ENCODE measurements at regions not wholly inside any gene's neighbourhood (a gene's known extent, or its start where the extent isn't known, plus 50 kb on each side); places are given as distances from the start of the nearest gene placed in this dataset.
A peak's percentile ranks its signal among the peaks of the same experiment; 100 is the strongest.
"Not testable (repeated sequence)": the region's sequence is repeated elsewhere in the genome, so short reads cannot be mapped to it uniquely, and the experiment has no call there.

DNA sequence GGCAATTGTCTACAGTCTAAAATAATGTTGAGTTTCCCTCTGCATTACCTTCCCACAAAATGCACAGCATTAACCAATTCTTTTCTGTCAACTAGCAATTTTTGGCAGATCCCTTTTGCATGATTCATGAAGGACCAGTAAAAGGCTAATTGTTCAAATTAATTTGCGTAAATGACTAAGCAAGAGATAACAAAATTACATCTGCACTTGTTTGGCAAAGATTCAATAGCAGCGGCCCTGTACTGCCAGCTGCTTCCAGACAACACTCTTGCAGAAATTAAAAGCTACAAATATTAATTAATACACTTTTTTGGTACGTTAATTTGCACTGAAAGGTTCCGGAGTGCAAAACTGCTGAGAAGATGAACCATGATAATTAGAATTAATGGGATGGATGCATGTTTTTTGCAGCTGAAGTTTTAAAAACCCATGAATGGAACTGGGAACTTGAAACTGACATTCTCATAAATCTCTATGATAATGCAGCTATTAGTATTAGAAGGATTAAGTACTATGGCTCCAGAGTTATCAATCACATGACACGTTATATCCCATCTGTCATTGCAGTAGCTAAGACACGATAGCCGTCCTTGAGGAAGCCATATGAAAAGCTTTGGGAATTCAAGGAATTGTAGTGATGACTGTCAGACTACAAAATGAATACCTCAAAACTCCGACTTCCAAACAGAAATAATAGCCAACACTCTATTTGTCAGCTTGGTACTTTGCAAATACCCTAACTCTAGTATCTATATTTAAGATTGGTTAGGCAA is 1268.3 kb upstream of the ACVR2A start:
- no peak for DNase-seq

DNA sequence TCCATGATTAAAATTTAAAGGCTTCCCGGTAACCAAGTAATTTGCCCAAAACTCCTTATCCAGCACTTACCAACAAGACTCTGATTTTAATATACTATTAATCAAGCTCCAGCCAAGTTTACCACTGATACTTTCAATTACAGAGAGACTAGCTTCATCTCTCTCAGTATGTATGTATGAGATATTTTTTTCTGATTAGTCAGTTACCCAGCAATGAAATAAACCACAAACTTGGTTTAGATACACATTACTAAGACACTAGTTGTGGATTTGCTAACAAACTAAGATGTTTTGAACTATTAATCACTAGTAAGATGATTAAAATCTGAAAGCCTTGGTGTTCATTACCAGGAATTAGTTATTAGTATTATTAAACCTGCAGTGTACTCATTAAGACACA is 1272.2 kb upstream of the ACVR2A start:
- no peak for DNase-seq

DNA sequence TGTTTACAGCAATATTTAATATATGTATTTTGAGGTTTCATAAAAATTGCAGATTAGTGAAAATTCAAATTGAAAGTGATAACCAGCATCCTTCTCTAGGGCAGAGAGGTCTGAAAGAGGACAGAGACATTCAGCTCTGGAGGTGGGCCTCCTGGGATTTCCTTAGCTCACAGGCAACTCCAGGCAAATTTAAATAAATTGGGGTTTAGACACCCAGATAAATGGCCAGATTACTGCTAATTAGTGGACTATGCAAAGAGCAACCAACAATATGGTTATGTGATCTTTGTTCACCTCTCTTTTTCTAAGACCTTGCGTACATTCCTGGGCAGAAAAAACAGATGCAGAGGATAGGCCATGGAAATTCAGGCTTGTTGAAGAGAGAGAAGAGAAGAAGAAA is 1282.8 kb upstream of the ACVR2A start:
- no peak for DNase-seq

DNA sequence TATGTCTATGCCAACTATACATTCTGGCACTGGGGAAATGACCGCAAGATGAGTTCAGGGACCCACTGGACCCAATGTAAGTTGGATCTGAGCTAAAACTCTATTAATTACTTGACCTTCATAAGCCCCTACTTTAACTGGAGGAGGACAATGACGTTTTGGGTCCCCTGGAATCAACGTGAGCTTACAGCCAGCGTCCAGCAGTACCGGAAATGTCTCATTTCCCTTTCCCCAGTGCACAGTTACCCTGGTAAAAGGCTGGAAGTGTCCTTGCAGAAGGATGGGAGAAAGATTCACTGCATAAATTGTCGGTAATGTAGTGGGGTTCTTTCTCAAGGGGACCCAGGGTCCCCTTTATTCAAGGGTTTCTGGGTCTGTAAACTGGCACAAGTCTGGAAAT is 1297.6 kb upstream of the ACVR2A start:
- no peak for DNase-seq

DNA sequence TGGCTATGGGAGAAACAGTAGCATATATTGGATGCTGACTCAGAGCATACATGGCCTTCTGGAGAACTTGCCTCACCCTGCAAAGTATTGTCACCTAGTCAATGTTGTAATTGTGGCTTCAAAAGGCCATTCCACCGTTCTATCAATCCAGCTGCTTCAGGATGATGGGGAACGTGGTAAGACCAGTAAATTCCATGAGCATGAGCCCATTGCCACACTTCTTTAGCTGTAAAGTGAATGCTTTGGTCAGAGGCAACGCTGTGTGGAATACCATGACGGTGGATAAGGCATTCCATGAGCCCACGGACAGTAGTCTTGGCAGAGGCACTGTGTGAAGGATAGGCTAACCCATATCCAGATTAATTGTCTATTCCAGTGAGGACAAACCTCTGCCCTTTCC is 1300.1 kb upstream of the ACVR2A start:
- no peak for DNase-seq

DNA sequence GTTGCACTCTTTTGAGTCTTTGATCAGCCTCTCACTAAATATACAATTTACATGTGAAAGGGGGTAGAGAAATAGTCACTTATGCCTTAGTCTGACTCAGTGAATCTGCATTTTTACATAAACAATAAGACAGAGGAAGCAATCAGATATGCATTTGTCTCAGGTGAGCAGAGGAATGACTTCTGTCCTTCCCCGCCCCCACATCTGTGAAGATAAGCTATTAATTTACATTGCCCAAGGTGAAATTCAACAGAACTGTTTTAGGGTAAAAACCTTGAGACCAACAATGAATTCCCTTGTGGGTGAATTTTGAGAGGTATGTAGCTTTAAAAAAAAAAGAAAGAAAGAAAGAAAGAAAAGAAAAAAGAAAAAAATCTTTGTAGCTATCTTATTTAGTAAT is 1302.9 kb upstream of the ACVR2A start:
- no peak for DNase-seq

DNA sequence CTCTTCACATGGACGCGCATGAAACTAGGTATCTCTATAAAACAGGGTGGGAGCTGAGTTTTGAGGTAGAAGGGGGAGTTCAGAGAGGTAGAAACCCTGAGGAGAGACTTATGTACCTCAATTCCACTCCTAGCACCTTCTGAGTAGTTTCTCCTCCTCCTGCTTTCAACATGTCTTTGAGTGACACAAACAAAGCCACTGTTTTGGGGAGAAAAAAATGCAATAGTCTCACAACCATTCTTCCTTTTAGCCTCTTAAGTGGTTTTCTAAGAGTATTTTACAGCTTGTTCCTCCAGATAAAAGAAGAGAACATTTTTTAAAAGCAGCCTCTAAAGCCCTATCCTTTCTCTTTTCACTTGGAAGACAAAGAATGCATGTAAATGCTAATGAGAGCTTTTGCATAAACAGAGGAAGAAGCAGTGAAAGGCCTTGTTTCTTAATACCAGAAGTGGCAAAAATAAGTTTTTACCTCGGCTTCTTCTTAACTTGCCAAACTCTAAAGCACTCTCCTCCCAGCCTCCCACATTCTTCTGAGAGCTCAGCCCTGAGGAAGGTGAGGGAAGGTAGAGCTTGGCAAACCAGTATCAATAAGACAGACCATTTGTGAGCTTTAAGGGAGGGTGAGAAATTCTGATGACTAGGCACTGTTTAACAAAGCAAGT is 1304.4 kb upstream of the ACVR2A start:
- no peak for DNase-seq

DNA sequence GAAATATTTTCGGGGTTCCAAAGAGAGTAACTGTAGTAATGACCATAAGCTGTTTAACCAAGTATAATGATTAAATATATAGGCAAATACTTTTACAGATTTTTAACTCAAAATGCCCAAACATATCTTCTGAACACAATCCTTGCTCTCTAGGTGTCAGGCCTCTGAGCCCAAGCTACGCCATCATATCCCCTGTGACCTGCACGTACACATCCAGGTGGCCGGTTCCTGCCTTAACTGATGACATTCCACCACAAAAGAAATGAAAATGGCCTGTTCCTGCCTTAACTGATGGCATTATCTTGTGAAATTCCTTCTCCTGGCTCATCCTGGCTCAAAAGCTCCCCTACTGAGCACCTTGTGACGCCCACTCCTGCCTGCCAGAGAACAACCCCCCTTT is 1305.1 kb upstream of the ACVR2A start:
- not testable (repeated sequence) for DNase-seq

DNA sequence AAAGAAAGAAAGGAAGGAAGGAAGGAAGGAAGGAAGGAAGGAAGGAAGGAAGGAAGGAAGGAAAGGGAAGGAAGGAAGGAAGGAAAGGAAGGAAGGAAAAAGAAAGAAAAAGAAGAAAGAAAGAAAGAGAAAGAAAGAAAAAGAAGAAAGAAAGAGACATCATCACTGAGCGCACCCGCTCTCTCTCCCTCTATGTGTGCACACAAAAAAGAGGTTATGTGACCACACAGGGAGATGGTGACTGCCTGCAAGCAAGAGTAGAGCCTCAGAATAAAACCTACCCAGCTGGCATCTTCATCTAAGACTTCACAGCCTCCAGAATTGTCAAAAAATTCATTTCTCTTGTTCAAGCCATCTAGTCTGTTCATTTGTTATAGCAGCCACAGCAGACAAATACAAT is 1307.4 kb upstream of the ACVR2A start:
- no peak for DNase-seq

DNA sequence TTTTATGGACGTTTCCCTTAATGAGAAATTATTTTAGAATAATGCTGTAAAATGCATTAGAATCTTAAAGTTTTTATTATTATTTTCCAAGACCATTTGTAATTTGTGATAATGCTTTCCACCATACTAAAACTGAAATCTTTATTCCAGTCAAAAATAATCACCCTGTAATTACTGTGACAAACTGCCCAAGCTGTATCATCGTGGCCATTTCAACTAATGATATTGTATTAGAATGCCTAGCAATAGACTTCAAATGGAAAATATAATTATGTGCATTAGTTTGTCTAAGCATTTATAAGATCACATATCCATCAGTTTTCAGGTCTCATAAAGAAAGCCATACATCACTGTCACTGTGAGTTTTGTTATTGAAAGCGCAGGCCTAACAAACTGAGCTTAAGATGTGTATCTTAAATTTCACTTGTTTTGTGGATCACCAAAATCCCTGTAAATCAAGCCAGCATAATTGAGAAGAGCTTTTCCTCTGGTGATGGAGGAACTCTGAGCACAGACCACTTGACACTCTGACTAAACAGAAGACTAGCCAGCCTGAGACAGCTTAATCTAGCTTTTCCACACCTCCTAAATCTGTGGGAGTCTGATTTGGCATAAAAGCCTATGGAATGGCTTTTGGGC is 1312.2 kb upstream of the ACVR2A start:
- DNase-seq = no peak

DNA sequence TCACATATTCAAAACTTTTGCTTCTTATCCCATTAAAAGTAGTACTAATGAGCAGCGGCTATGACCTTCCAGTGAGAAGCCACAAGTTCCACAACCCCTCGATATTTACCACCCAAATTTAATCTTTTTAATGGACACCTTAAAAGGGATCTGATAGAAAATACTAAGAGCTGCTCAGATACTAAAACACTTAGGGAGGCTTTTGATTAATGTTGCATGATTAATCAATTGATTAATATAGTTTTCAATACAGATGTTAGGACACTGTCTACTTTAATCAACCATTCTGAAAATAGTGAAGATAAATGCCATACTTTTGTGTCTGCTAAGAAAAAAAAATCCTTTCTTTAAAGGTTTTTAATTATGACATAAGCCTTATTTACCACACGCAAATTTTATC is 1312.8 kb upstream of the ACVR2A start:
- no peak for DNase-seq

DNA sequence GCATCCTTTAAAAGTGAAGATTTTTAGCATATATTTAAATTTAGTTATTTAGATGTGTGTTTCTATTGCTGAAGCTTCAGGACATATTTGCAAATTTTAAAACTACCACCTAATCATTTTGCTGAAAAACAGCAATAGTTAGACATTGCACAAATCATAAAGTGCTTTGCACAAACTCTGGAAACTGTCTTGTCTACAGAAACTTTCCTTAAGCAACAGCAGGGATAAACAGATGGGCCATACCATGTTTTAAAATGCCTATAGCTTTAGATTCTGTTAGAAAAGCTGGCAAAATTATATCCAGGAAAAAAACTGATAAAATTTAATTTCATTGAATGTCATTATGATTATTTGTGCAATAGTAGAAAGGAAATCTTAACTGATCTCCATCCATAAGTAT is 1313.9 kb upstream of the ACVR2A start:
- no peak for DNase-seq

DNA sequence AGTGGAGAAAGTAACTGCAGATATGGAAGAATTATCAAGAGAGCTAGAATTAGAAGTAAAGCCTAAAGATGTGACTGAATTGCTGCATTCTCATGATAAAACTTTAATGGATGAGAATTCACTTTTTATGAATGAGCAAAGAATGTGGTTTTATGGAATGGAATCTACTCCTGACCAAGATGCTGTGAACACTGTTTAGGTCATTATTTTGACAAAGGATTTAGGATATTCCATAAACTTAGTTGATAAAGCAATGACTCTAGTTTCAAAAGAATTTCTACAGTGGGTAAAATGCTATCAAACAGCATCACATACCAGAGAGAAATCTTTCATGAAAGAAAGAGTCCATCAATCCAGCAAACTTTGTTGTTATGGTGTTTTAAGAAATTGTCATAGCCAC is 1317.7 kb upstream of the ACVR2A start:
- no peak for DNase-seq

DNA sequence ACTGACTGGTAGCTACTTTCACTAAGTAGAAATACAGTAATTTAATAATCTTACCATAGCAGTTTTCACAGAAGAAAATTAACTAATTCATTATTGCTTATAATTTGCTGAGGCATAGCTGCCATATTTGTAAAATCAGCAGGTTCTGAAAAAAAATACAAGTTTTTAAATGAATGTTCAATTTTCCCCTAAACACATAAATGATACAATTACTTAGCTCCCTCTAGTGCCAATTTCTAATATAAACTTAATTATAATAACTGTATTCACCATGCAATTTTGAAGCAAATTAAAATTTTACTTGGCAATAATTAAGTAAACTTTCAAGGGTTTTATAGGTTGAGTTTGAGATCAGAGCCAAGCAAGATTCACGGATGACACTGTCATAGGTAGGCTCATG is 1321.6 kb upstream of the ACVR2A start:
- no peak for DNase-seq

DNA sequence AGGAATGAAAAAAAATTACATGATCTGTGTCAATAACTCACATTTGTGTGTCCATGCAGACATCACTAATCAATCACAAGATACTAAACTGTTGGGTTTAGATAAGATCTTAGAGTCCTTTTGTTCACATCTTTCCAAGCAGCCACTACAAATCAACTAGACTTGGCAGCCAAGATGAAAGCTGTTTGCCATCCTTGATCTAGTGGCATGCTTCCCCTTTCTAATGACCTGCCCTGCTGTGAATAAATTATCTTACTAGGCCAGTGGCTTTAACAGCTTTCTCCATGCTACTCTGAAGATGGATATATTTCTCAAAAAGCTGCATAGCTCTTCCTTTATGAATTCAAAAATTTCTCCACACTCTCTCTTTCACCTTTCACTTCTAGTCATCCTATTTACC is 1338.0 kb upstream of the ACVR2A start:
- no peak for DNase-seq

DNA sequence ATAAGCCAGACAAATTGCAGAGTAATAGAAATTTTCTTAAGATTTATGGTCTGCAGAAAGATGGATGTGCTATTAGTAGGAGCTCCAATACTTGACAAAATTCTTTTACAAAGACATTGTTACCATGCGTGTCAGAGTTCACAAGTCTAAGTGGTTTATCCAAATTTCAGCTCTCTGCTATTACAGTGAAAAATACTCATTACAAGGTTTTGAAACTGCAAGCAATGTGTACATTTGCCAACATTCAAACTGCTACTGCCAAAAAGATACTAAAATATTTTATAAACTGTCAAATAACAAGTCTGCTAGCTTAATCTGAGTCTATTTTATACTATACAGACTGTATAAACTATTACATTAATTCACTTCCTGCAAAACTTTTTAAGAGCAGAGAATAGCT is 1341.5 kb upstream of the ACVR2A start:
- peak; percentile 8 for DNase-seq

DNA sequence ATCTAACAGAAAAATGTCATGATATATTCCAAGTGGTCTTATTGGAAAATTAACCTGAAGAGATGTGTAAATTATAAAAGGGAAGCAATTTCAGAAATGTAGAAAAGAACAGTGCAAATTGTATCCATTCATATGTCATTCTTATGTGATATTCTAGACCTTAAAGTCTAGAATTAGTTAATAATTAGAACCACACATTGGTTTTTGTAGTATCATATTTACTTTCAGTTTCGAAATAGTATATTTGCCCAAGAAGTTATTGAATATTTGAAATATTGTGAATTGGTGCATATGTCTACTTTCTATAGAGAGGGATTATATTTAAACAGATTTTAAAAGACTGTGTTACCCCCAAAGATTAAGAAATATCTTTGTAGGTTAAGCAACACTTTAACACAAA is 1348.6 kb upstream of the ACVR2A start:
- no peak for DNase-seq

DNA sequence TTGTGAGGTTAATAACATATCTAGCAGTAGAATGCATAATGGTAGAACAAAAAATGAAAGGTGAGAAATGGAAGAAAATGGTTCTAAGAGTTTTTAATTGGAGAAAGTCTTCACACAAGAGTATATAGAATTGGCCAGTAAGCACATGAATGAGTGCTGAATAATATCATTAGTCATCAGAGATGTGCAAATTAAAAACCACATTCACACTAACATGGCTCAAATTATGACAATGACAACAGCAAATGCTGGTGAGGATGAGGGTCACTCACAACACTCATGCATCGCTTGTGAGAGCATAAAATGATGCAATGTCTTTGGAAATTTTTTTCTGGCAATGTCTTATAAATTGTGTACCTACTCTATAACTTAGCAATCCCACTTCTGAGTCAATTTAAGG is 1355.4 kb upstream of the ACVR2A start:
- DNase-seq = no peak

DNA sequence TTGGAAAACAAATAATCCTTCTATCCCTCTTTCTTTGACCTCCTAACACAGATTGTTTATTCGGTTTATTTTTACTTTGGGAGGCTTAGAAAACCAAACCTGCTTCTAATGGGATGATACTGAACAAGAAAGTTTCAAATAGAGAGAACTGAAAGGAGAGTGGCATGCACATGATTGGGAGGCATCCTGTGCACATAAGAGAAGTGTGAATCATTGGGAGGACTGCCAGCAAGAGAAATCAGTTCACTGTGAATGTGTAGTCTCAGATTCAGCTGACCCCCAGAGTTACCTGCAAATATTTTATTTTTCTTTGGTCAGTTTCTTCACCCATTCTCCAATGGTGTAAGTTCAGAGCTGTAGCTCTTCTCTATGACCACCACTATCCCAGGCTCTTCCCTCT is 1363.2 kb upstream of the ACVR2A start:
- DNase-seq = no peak

DNA sequence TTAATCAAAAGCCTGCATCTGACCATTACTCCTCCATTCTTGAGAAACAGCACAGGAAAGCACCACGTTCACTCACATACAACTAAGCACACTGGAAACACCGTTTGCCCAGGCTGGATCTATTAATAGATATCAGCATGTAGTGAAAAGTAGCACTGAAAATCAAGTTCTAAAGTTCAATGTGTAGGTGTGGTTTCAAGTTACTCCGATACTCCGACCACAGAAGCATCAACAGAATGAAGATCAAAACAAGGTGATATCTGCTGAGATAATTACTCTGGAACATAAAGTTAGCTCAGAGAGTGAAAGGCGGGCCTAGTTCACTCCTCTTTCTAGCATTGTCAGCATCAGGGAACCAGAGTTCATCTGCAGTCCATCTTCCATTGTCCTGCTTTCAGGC is 1367.4 kb upstream of the ACVR2A start:
- no peak for DNase-seq

DNA sequence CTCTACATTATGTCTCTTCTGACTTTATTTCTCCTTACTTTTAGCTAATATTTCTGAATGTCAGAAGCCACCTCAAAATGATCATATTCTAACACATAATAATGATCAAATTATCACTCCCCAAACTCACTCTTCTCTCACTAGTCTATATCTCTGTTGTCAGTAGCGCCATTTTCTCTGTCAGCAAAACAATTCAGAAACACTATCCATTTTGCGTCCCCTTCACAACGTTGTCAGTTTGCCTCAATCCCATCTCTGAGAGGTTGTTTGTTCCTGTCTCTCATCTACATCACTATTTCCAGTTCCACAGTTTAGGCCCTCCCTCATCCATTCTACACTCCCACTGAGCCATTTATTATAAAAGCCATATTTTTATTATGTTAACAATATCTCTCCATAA is 1376.3 kb upstream of the ACVR2A start:
- no peak for DNase-seq

DNA sequence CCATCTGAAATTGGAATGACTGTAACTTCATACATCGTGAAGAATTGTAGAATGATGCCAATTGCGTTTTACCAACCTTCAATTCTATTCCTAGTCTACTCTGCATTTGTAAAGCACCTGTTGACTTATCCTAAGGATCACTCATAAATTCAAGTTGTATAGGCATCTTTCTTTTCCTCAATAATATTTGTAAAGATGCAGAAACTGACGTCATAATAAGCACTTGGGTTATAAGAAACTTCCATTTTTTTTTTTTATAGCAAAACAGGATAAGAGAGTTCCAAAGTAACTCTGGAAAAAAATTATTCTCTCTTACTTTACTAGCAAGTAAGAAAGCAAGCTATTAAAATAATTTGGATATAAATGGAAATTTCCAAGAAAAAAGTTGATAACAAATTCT is 1377.4 kb upstream of the ACVR2A start:
- no peak for DNase-seq

DNA sequence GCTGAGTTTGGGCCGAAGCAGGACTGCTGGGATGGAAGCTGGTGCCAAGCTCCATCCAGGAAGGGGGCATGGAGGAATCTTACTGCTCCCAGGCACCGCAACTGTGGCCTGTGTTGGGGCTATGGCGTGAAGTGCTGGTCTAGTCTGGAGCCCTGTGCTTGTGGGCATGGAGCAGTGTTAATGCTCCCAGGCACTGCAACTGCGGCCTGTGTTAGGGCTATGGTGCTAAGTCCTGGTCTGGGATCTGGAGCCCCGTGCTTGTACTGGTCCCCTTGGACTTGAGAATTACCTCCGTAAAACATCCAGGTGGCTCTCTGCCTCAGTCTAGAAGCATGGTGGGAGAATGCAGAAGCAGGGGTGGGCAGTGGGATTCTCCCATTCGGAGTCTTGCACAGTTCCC is 1379.4 kb upstream of the ACVR2A start:
- no peak for DNase-seq

DNA sequence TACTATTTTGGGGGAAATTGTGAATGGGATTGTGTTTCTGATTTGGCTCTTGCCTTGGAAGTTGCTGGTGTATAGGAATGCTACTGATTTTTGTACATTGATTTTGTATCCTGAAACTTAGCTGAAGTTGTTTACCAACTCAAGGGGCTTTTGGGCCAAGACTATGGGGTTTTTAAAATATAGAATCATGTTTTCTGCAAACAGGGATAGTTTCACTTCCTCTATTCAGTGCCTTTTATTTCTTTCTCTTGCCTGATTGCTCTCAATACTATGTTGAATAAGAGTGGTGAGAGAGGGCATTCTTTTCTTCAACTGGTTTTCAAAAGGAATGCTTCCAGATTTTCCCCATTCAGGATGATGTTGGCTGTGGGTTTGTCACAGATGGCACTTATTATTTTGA is 1383.8 kb upstream of the ACVR2A start:
- DNase-seq = no peak

All from skin of body (tissue), 1 donor.